ENCODE measurements at regions not wholly inside any gene's neighbourhood (a gene's known extent, or its start where the extent isn't known, plus 50 kb on each side); places are given as distances from the start of the nearest gene placed in this dataset.

DNA sequence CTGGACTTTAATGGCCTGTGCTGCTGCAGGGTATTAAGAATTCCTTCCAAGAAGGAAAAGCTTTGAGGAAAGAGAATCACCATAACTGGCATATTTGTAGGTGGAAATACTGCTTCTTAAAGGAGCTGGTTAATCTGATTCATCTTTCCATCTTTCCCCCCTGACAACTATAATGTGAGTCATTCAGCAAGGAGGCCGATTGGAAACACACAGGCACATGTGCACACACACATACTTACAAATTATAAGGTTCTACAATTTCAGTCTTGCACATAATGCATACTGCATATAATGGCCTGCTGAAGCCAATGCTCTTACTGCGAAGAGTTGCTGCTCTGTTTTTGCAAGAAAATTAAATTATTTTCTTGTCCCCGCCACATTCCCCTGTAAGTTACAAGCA, 78.8 kb upstream of the TPP2 start:
- ChIA-PET CTCF (no interaction called here), POLR2A (no interaction called here), SMC1A (ENCODE audit: uncharacterized antibody, unreplicated experiment) (no interaction called here), RAD21 (ENCODE audit: unreplicated experiment) (no interaction called here)
- Histone ChIP-seq H3K4me2 (ENCODE audit: control insufficient read depth, insufficient read depth) (no peak overlapping the region), H3K4me3 (no peak overlapping the region), H2AFZ (ENCODE audit: control insufficient read depth, low read depth, low read length) (no peak overlapping the region), H3K9ac (ENCODE audit: control insufficient read depth, insufficient read depth, low read length) (no peak overlapping the region), H3K4me1 (ENCODE audit: control insufficient read depth, insufficient read depth, low read length) (no peaks in the 10 kb centered on the region), H4K20me1 (ENCODE audit: control insufficient read depth, insufficient read depth) (no peaks in the 10 kb centered on the region), H3K79me2 (ENCODE audit: control insufficient read depth, insufficient read depth, low read length) (no peaks in the 10 kb centered on the region), H3K27ac (ENCODE audit: control insufficient read depth, insufficient read depth) (no peak overlapping the region), H3K27me3 (replicated peaks in 1 of 2; ENCODE audit: control insufficient read depth in 2 of 2, insufficient read depth in 2 of 2, low read length in 1 of 2) (no peaks in the 10 kb centered on the region), H3K9me3 (replicated peaks; ENCODE audit: control insufficient read depth, insufficient read depth, low read length) (no peaks in the 10 kb centered on the region), H3K36me3 (ENCODE audit: control insufficient read depth in 2 of 2, insufficient read depth in 2 of 2, low read length in 1 of 2) (no peaks in the 10 kb centered on the region)
- FAIRE-seq (no peak), ATAC-seq (no peak), DNase-seq (ENCODE audit: low read depth, low spot score) (no peak)
- in situ Hi-C loops (cut with MboI) (no loop called here), intact Hi-C loops (cut with micrococcal nuclease; ENCODE audit: unreplicated experiment) (no loop called here)
- no TSS peak for BruUV-seq (replicated peaks)
- WGBS (ENCODE audit: insufficient coverage, insufficient replicate concordance, low lambda C conversion rate, missing lambda C conversion rate) = 25% methylated on average over 3 of the region's 3 CpGs
- TF ChIP-seq EZH2 (IDR thresholded peaks at IDR 0.05; ENCODE audit: borderline replicate concordance, control insufficient read depth, low read depth, low read length) (no peak), TAF1 (IDR thresholded peaks at IDR 0.05; ENCODE audit: borderline replicate concordance, low read depth, low read length) (no peak), EGR1 (IDR thresholded peaks at IDR 0.05; ENCODE audit: borderline replicate concordance in 1 of 2, low read depth in 2 of 2, low read length in 2 of 2) (no peak), KAT2A (conservative IDR thresholded peaks at IDR 0.05; ENCODE audit: control insufficient read depth, low read depth, low read length) (no peak), TCF3 (IDR thresholded peaks at IDR 0.05; ENCODE audit: borderline replicate concordance, insufficient read depth, low read depth, low read length) (no peak), FOXM1 (IDR thresholded peaks at IDR 0.05; ENCODE audit: low read depth, low read length) (no peak), BCL11A (IDR thresholded peaks at IDR 0.05; ENCODE audit: low read depth, low read length) (no peak), SUZ12 (IDR thresholded peaks at IDR 0.05; ENCODE audit: unreplicated experiment) (no peak), FOS (IDR thresholded peaks at IDR 0.05; ENCODE audit: borderline replicate concordance, extremely low read depth, insufficient read length) (no peak), SREBF2 (IDR thresholded peaks at IDR 0.05; ENCODE audit: low read length) (no peak), YBX1 (IDR thresholded peaks at IDR 0.05) (no peak), BACH1 (IDR thresholded peaks at IDR 0.05; ENCODE audit: borderline replicate concordance) (no peak), SRF (IDR thresholded peaks at IDR 0.05; ENCODE audit: low read depth in 2 of 2, low read length in 2 of 2) (no peak), RAD21 (IDR thresholded peaks at IDR 0.05; ENCODE audit: insufficient read depth, low read depth, low read length) (no peak)
- TF ChIP-seq, protein P1, sequence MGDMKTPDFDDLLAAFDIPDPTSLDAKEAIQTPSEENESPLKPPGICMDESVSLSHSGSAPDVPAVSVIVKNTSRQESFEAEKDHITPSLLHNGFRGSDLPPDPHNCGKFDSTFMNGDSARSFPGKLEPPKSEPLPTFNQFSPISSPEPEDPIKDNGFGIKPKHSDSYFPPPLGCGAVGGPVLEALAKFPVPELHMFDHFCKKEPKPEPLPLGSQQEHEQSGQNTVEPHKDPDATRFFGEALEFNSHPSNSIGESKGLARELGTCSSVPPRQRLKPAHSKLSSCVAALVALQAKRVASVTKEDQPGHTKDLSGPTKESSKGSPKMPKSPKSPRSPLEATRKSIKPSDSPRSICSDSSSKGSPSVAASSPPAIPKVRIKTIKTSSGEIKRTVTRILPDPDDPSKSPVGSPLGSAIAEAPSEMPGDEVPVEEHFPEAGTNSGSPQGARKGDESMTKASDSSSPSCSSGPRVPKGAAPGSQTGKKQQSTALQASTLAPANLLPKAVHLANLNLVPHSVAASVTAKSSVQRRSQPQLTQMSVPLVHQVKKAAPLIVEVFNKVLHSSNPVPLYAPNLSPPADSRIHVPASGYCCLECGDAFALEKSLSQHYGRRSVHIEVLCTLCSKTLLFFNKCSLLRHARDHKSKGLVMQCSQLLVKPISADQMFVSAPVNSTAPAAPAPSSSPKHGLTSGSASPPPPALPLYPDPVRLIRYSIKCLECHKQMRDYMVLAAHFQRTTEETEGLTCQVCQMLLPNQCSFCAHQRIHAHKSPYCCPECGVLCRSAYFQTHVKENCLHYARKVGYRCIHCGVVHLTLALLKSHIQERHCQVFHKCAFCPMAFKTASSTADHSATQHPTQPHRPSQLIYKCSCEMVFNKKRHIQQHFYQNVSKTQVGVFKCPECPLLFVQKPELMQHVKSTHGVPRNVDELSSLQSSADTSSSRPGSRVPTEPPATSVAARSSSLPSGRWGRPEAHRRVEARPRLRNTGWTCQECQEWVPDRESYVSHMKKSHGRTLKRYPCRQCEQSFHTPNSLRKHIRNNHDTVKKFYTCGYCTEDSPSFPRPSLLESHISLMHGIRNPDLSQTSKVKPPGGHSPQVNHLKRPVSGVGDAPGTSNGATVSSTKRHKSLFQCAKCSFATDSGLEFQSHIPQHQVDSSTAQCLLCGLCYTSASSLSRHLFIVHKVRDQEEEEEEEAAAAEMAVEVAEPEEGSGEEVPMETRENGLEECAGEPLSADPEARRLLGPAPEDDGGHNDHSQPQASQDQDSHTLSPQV (IDR thresholded peaks at IDR 0.05) = no peak
- TF ChIP-seq, protein P2, sequence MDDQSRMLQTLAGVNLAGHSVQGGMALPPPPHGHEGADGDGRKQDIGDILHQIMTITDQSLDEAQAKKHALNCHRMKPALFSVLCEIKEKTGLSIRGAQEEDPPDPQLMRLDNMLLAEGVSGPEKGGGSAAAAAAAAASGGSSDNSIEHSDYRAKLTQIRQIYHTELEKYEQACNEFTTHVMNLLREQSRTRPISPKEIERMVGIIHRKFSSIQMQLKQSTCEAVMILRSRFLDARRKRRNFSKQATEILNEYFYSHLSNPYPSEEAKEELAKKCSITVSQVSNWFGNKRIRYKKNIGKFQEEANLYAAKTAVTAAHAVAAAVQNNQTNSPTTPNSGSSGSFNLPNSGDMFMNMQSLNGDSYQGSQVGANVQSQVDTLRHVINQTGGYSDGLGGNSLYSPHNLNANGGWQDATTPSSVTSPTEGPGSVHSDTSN (IDR thresholded peaks at IDR 0.05; ENCODE audit: insufficient replicate concordance, low read depth, low read length) = no peak
- TF ChIP-seq, protein P3, sequence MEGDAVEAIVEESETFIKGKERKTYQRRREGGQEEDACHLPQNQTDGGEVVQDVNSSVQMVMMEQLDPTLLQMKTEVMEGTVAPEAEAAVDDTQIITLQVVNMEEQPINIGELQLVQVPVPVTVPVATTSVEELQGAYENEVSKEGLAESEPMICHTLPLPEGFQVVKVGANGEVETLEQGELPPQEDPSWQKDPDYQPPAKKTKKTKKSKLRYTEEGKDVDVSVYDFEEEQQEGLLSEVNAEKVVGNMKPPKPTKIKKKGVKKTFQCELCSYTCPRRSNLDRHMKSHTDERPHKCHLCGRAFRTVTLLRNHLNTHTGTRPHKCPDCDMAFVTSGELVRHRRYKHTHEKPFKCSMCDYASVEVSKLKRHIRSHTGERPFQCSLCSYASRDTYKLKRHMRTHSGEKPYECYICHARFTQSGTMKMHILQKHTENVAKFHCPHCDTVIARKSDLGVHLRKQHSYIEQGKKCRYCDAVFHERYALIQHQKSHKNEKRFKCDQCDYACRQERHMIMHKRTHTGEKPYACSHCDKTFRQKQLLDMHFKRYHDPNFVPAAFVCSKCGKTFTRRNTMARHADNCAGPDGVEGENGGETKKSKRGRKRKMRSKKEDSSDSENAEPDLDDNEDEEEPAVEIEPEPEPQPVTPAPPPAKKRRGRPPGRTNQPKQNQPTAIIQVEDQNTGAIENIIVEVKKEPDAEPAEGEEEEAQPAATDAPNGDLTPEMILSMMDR (IDR thresholded peaks at IDR 0.05 in 2 of 3, conservative IDR thresholded peaks at IDR 0.05 in 1 of 3; ENCODE audit: control insufficient read depth in 2 of 3, extremely low read depth in 1 of 3, insufficient read depth in 1 of 3, low read depth in 3 of 3, low read length in 3 of 3) = no peak
